GM23338 (cell line): ENCODE measurements at regions not wholly inside any gene's neighbourhood (a gene's known extent, or its start where the extent isn't known, plus 50 kb on each side); places are given as distances from the start of the nearest gene placed in this dataset.

Experiments
- ATAC-seq: fragments of 200-7000 bp; cut with Tn5 transposase; 3 replicates; pipeline ENCODE4 v1.9.1; 2020
- DNase-seq: peaks from one replicate; pipeline ENCODE4 v3.0.0-alpha.2; 2015; ENCODE audit warnings: low spot score
- H2AFZ ChIP-seq: fragments of 200-600 bp; sonication (generic); 2 replicates; pipeline ENCODE4 v1.8.0; 2016; ENCODE audit warnings: antibody characterized with exemption, mild to moderate bottlenecking, moderate library complexity
- H3F3A ChIP-seq: fragments of 200-600 bp; sonication (generic); replicated peaks from 2 replicates; pipeline ENCODE4 v1.8.0; 2017; ENCODE audit warnings: antibody characterized with exemption, mixed run types, low read depth
- H3K27ac ChIP-seq: fragments of 200-600 bp; sonication (generic); 2 replicates; pipeline ENCODE4 v1.6.1; 2016; ENCODE audit warnings: low read depth
- H3K27me3 ChIP-seq: fragments of 200-600 bp; sonication (generic); 2 replicates; pipeline ENCODE4 v1.8.0; 2016; ENCODE audit warnings: mild to moderate bottlenecking, mixed run types, moderate library complexity; ENCODE audit not compliant: insufficient read depth
- H3K36me3 ChIP-seq: fragments of 200-600 bp; sonication (generic); 2 replicates; pipeline ENCODE4 v1.8.0; 2016; ENCODE audit warnings: mild to moderate bottlenecking; ENCODE audit not compliant: insufficient read depth
- H3K4me1 ChIP-seq: fragments of 200-600 bp; sonication (generic); 2 replicates; pipeline ENCODE4 v1.8.0; 2016; ENCODE audit warnings: mild to moderate bottlenecking, moderate library complexity; ENCODE audit not compliant: insufficient read depth
- H3K4me2 ChIP-seq: fragments of 200-600 bp; sonication (generic); 2 replicates; pipeline ENCODE4 v1.7.1; 2017; ENCODE audit warnings: mixed run types
- H3K4me3 ChIP-seq: fragments of 200-600 bp; sonication (generic); 2 replicates; pipeline ENCODE4 v1.6.1; 2016; ENCODE audit warnings: mixed run types
- H3K79me2 ChIP-seq: fragments of 200-600 bp; sonication (generic); replicated peaks from 2 replicates; pipeline ENCODE4 v1.8.0; 2017; ENCODE audit warnings: mild to moderate bottlenecking; ENCODE audit not compliant: insufficient read depth
- H3K9me2 ChIP-seq: fragments of 200-600 bp; sonication (generic); 2 replicates; pipeline ENCODE4 v1.8.0; 2017; ENCODE audit not compliant: insufficient read depth
- H4K20me1 ChIP-seq: fragments of 200-600 bp; sonication (generic); replicated peaks from 2 replicates; pipeline ENCODE4 v1.8.0; 2017; ENCODE audit warnings: mild to moderate bottlenecking; ENCODE audit not compliant: insufficient read depth
- H3K27ac Mint-ChIP-seq: 2 replicates; pipeline ENCODE4 v1.8.0; 2020; ENCODE audit warnings: inconsistent platforms, mild to moderate bottlenecking, moderate library complexity, mixed read lengths
- H3K27me3 Mint-ChIP-seq: 3 replicates; pipeline ENCODE4 v1.8.0; 2022; ENCODE audit warnings: low read depth, mild to moderate bottlenecking, moderate library complexity, mixed read lengths, inconsistent platforms; ENCODE audit not compliant: insufficient read depth, poor library complexity
- H3K36me3 Mint-ChIP-seq: 3 replicates; pipeline ENCODE4 v1.8.0; 2021; ENCODE audit warnings: low read depth, mild to moderate bottlenecking, inconsistent platforms, moderate library complexity, mixed read lengths
- H3K4me1 Mint-ChIP-seq: 3 replicates; pipeline ENCODE4 v1.8.0; 2020; ENCODE audit warnings: mild to moderate bottlenecking, inconsistent platforms, mixed read lengths
- H3K4me3 Mint-ChIP-seq: 3 replicates; pipeline ENCODE4 v1.8.0; 2021; ENCODE audit warnings: moderate library complexity, mild to moderate bottlenecking, inconsistent platforms, mixed read lengths
- H3K9me3 Mint-ChIP-seq: 3 replicates; pipeline ENCODE4 v1.8.0; 2020; ENCODE audit warnings: moderate library complexity, mild to moderate bottlenecking, inconsistent platforms, mixed read lengths
- CREB1 ChIP-seq: fragments of 250-450 bp; sonication (Bioruptor Pico); IDR thresholded peaks from 2 replicates; pipeline ENCODE4 v1.5.0; 2020; ENCODE audit warnings: low read depth, mild to moderate bottlenecking, moderate library complexity
- CTCF ChIP-seq, 2 experiments: fragments of 200-600 bp in 1 of 2; sonication (generic) in 1 of 2; conservative IDR thresholded peaks; 2 replicates each; pipeline versions ENCODE4 v1.5.1 to v1.6.1; 2016 to 2017; ENCODE audit warnings: antibody characterized with exemption in 2 of 2, low read depth in 2 of 2, mild to moderate bottlenecking in 2 of 2, moderate library complexity in 1 of 2
- ETS1 ChIP-seq: IDR thresholded peaks from 2 replicates; pipeline ENCODE4 v1.6.1; 2016; ENCODE audit warnings: antibody characterized with exemption
- EZH2 ChIP-seq: fragments of 200-600 bp; sonication (generic); IDR thresholded peaks from one replicate; pipeline ENCODE4 v1.8.0; 2017; ENCODE audit warnings: antibody characterized with exemption, mild to moderate bottlenecking, low read depth; ENCODE audit not compliant: unreplicated experiment
- EZH2phosphoT487 ChIP-seq: fragments of 200-600 bp; sonication (generic); IDR thresholded peaks from one replicate; pipeline ENCODE4 v1.8.1; 2018; ENCODE audit warnings: antibody characterized with exemption; ENCODE audit not compliant: unreplicated experiment
- JUNB ChIP-seq: IDR thresholded peaks from one replicate; pipeline ENCODE4 v1.6.1; 2016; ENCODE audit warnings: antibody characterized with exemption; ENCODE audit not compliant: unreplicated experiment
- NANOG ChIP-seq: IDR thresholded peaks from 2 replicates; pipeline ENCODE4 v1.6.1; 2016; ENCODE audit warnings: antibody characterized with exemption, borderline replicate concordance
- POLR2AphosphoS5 ChIP-seq: IDR thresholded peaks from 2 replicates; pipeline ENCODE4 v1.6.1; 2016; ENCODE audit warnings: antibody characterized with exemption, low read depth
- ZNF114 ChIP-seq: fragments of 250-450 bp; sonication (Bioruptor Pico); IDR thresholded peaks from 2 replicates; pipeline ENCODE4 v1.5.0; 2020; ENCODE audit warnings: mild to moderate bottlenecking, moderate library complexity
- ZNF331 ChIP-seq: fragments of 250-450 bp; sonication (Bioruptor Pico); IDR thresholded peaks from 2 replicates; pipeline ENCODE4 v1.5.0; 2020; ENCODE audit warnings: low read depth, mild to moderate bottlenecking, moderate library complexity
- TF ChIP-seq, protein P1 (sequence below): IDR thresholded peaks from one replicate; pipeline ENCODE4 v1.6.1; 2018; ENCODE audit warnings: antibody characterized with exemption; ENCODE audit not compliant: unreplicated experiment

- TF ChIP-seq CTCF (conservative IDR thresholded peaks at IDR 0.05; ENCODE audit: low read depth in 2 of 2) = no peak
- TF ChIP-seq CREB1 = no peak
- TF ChIP-seq POLR2AphosphoS5 = no peak
- no peak for TF ChIP-seq NANOG
- TF ChIP-seq ZNF331 (CRISPR knock-in tag) = no peak
- TF ChIP-seq EZH2 = no peak
- TF ChIP-seq, protein P1, sequence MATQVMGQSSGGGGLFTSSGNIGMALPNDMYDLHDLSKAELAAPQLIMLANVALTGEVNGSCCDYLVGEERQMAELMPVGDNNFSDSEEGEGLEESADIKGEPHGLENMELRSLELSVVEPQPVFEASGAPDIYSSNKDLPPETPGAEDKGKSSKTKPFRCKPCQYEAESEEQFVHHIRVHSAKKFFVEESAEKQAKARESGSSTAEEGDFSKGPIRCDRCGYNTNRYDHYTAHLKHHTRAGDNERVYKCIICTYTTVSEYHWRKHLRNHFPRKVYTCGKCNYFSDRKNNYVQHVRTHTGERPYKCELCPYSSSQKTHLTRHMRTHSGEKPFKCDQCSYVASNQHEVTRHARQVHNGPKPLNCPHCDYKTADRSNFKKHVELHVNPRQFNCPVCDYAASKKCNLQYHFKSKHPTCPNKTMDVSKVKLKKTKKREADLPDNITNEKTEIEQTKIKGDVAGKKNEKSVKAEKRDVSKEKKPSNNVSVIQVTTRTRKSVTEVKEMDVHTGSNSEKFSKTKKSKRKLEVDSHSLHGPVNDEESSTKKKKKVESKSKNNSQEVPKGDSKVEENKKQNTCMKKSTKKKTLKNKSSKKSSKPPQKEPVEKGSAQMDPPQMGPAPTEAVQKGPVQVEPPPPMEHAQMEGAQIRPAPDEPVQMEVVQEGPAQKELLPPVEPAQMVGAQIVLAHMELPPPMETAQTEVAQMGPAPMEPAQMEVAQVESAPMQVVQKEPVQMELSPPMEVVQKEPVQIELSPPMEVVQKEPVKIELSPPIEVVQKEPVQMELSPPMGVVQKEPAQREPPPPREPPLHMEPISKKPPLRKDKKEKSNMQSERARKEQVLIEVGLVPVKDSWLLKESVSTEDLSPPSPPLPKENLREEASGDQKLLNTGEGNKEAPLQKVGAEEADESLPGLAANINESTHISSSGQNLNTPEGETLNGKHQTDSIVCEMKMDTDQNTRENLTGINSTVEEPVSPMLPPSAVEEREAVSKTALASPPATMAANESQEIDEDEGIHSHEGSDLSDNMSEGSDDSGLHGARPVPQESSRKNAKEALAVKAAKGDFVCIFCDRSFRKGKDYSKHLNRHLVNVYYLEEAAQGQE = no peak
- TF ChIP-seq EZH2phosphoT487 = no peak
- TF ChIP-seq JUNB = no peak
- no peak for TF ChIP-seq ZNF114
Observed at GRCh38 chr11:42713753-42714152, 598.0 kb upstream of the API5 start (continued).

GRCh38 chr11:42720716-42721563 lies 590.9 kb upstream of the API5 start:
- Histone ChIP-seq H3K27me3 (no peaks in the 10 kb centered on the region), H3F3A (no peaks in the 10 kb centered on the region), H3K9me2 (no peaks in the 10 kb centered on the region), H3K4me3 (no peak overlapping the region), H3K4me1 (0 out of 2 replicates have a peak, but pooled peaks cover 4% of the 10 kb centered on the region), H3K79me2 (no peaks in the 10 kb centered on the region), H3K4me2 (no peak overlapping the region), H3K27ac (no peak overlapping the region), H3K36me3 (no peaks in the 10 kb centered on the region), H2AFZ (no peak overlapping the region), H4K20me1 (no peaks in the 10 kb centered on the region)
- H3K27ac Mint-ChIP-seq = no peak overlapping the region
- H3K36me3 Mint-ChIP-seq = peaks cover 21% of the 10 kb centered on the region
- no peak overlapping the region for H3K4me3 Mint-ChIP-seq
- TF ChIP-seq ZNF331 (CRISPR knock-in tag) (no peak), ETS1 (no peak), EZH2 (no peak), EZH2phosphoT487 (no peak), JUNB (no peak), CREB1 (no peak)
- TF ChIP-seq, protein P1 = no peak
- DNase-seq (no peak), ATAC-seq (no peak)
- H3K27me3 Mint-ChIP-seq = peaks cover 8% of the 10 kb centered on the region
- H3K9me3 Mint-ChIP-seq = peaks cover 92% of the 10 kb centered on the region
- no peaks in the 10 kb centered on the region for H3K4me1 Mint-ChIP-seq
